Vagina (tissue), 2 donors: ENCODE measurements at regions not wholly inside any gene's neighbourhood (a gene's known extent, or its start where the extent isn't known, plus 50 kb on each side); places are given as distances from the start of the nearest gene placed in this dataset.

Experiments
- POLR2AphosphoS5 ChIP-seq, 2 donors: sonication (generic); formaldehyde crosslinking; IDR thresholded peaks; one replicate each; pipeline ENCODE4 v1.9.0; 2017; ENCODE audit warnings: antibody characterized with exemption in 2 of 2, mild to moderate bottlenecking in 2 of 2, low read depth in 1 of 2; ENCODE audit not compliant: insufficient read depth in 1 of 2
- TF ChIP-seq, protein P1 (sequence below), 3 experiments: fragments of 450-650 bp in 2 of 3; fragments of 200-600 bp in 1 of 3; sonication (generic) in 1 of 3; IDR thresholded peaks; one replicate each; pipeline ENCODE4 v1.5.1; 2017 to 2019; ENCODE audit warnings: antibody characterized with exemption in 3 of 3, mild to moderate bottlenecking in 2 of 3, moderate library complexity in 2 of 3

DNA sequence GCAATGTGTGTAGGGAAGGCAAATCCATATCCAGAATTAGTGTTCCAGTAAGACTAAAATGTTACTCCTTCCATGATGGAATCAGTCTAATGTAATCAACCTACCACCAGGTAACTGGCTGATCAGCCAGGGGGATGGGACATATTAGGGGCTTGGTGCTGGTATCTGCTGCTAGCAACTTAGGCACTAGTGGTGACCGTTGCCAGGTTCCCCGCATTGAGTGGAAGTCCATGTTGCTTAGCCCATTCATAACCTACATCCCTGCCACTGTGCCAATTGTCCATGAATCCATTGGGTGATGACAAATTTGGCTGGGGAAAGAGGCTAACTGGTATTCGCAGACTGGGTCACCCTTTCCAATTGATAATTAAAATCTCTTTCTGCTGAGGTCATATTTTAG is 212.2 kb upstream of the ROBO1 start:
- TF ChIP-seq POLR2AphosphoS5 (IDR thresholded peaks at IDR 0.05; ENCODE audit: insufficient read depth in 1 of 2, low read depth in 1 of 2), result no peak
- TF ChIP-seq, protein P1, sequence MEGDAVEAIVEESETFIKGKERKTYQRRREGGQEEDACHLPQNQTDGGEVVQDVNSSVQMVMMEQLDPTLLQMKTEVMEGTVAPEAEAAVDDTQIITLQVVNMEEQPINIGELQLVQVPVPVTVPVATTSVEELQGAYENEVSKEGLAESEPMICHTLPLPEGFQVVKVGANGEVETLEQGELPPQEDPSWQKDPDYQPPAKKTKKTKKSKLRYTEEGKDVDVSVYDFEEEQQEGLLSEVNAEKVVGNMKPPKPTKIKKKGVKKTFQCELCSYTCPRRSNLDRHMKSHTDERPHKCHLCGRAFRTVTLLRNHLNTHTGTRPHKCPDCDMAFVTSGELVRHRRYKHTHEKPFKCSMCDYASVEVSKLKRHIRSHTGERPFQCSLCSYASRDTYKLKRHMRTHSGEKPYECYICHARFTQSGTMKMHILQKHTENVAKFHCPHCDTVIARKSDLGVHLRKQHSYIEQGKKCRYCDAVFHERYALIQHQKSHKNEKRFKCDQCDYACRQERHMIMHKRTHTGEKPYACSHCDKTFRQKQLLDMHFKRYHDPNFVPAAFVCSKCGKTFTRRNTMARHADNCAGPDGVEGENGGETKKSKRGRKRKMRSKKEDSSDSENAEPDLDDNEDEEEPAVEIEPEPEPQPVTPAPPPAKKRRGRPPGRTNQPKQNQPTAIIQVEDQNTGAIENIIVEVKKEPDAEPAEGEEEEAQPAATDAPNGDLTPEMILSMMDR (IDR thresholded peaks at IDR 0.05), result no peak
